ENCODE measurements at regions not wholly inside any gene's neighbourhood (a gene's known extent, or its start where the extent isn't known, plus 50 kb on each side); places are given as distances from the start of the nearest gene placed in this dataset.

DNA sequence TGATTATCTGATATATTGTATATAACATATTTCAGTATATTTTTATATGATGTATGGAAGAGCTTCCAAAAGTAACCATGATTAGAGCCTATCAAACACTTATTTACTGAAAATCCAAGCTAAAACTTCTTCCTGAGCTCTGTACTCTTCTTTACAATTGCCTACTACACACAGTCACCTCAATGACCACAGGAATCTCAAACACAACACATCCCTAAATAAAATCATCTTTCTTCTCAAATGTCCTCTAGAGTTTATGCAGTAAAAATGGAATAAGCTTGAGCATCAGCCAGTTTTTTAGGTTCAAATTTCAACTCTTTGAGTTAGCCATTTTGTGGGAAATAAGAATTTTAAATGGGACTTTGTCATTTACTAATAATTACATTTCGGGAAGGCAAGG, 102.6 kb upstream of the FNDC3A start:
- TF ChIP-seq, protein P1, sequence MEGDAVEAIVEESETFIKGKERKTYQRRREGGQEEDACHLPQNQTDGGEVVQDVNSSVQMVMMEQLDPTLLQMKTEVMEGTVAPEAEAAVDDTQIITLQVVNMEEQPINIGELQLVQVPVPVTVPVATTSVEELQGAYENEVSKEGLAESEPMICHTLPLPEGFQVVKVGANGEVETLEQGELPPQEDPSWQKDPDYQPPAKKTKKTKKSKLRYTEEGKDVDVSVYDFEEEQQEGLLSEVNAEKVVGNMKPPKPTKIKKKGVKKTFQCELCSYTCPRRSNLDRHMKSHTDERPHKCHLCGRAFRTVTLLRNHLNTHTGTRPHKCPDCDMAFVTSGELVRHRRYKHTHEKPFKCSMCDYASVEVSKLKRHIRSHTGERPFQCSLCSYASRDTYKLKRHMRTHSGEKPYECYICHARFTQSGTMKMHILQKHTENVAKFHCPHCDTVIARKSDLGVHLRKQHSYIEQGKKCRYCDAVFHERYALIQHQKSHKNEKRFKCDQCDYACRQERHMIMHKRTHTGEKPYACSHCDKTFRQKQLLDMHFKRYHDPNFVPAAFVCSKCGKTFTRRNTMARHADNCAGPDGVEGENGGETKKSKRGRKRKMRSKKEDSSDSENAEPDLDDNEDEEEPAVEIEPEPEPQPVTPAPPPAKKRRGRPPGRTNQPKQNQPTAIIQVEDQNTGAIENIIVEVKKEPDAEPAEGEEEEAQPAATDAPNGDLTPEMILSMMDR (IDR thresholded peaks at IDR 0.05) = no peak
- TF ChIP-seq POLR2A (IDR thresholded peaks at IDR 0.05) (no peak), EP300 (IDR thresholded peaks at IDR 0.05) (no peak), POLR2AphosphoS5 (IDR thresholded peaks at IDR 0.05) (no peak)
- Histone ChIP-seq H3K27me3 (peaks cover 0 to 9% (median 0%) of the 10 kb centered on the region in 3 donors), H3K4me3 (no peak overlapping the region), H3K27ac (no peak overlapping the region), H3K36me3 (no peaks in the 10 kb centered on the region), H3K4me1 (no peaks in the 10 kb centered on the region), H3K9me3 (no peaks in the 10 kb centered on the region)
- WGBS, 5 donors = 89 to 96% (median 93%) methylated on average over 1 of the region's 1 CpG
- intact Hi-C loops (cut with DNase I; ENCODE audit: low total_unique reads) = no loop called here
- DNase-seq = no peak

DNA sequence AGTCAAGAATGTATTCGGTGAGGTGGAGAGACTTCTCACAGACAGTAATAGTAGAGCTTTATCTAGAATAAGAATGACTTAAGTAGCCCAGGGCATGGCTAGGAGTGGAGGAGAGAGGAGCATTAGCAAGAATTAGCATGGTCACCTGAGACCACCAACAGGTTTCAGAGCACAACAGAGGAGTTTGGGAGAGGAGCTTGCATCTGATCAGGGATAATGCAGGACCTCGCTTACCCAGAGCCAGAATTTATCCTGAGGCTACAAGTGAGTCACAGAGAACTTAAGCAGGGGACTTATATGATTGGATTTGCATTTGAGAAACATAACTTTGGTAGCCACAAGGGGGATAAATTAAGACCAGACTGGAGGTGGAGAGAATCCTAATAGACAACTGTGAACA, 102.1 kb upstream of the FNDC3A start:
- no peaks in the 10 kb centered on the region for H3K4me1 ChIP-seq
- intact Hi-C loops (cut with DNase I; ENCODE audit: low total_unique reads) = no loop called here
- no peak overlapping the region for H3K27ac ChIP-seq
- peaks cover 0 to 9% (median 0%) of the 10 kb centered on the region in 3 donors for H3K27me3 ChIP-seq
- WGBS, 5 donors = 58 to 73% (median 69%) methylated on average over 2 of the region's 2 CpGs
- H3K9me3 ChIP-seq = no peaks in the 10 kb centered on the region
- no peak for TF ChIP-seq POLR2A (IDR thresholded peaks at IDR 0.05)
- TF ChIP-seq EP300 (IDR thresholded peaks at IDR 0.05) = no peak
- TF ChIP-seq, protein P1 (IDR thresholded peaks at IDR 0.05) = no peak
- TF ChIP-seq POLR2AphosphoS5 (IDR thresholded peaks at IDR 0.05) = no peak
- no peaks in the 10 kb centered on the region for H3K36me3 ChIP-seq
- H3K4me3 ChIP-seq = no peak overlapping the region
- no peak for DNase-seq

DNA sequence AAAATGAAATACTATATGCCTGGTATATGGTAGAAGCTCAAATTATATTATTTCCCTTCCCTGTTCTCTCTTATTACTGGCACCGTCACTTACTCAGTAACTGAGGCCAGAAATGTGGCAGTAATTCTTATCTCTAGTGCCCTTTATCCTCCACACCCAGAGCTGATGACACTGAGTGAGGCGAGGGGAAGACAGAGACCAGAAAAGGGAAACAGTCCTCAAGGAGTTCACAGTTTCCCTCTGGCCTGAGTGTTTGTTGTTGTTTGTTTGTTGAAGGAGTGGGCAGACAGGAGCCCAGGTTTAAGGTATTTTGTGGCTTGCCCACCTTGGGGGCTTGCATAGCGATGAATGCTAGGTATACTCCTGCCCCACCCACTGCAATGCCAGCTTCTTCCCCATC, 101.5 kb upstream of the FNDC3A start:
- DNase-seq = no peak
- intact Hi-C loops (cut with DNase I; ENCODE audit: low total_unique reads) = no loop called here
- no peaks in the 10 kb centered on the region for H3K36me3 ChIP-seq
- TF ChIP-seq EP300 (IDR thresholded peaks at IDR 0.05) (no peak), POLR2A (IDR thresholded peaks at IDR 0.05) (no peak), POLR2AphosphoS5 (IDR thresholded peaks at IDR 0.05) (no peak)
- TF ChIP-seq, protein P1 (IDR thresholded peaks at IDR 0.05) = no peak
- H3K27me3 ChIP-seq = peaks cover 0 to 9% (median 0%) of the 10 kb centered on the region in 3 donors
- no peaks in the 10 kb centered on the region for H3K4me1 ChIP-seq
- no peak overlapping the region for H3K4me3 ChIP-seq
- H3K27ac ChIP-seq = no peak overlapping the region
- 63 to 80% (median 68%) methylated on average over 3 of the region's 3 CpGs for WGBS, 5 donors
- no peaks in the 10 kb centered on the region for H3K9me3 ChIP-seq

DNA sequence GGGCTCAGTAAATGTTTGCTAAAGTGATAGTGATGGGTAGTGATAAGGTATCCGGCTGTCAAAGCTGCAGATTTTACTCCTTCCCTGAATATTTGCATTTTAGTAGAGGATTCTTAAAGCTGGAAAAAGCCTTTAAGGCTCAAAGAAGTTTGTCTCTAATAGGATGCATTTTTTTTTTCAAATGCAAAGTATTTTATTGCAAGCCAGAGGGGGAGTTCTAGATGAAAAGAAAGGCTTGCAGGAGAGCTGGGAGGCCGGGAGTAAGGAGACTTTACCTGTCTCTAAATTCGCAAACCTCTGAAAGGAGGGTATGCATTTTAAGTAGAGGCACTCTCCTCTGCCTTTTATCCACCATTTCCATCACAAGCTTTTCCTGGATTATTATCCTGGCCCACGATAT, 100.7 kb upstream of the FNDC3A start:
- intact Hi-C loops (cut with DNase I; ENCODE audit: low total_unique reads) = no loop called here
- 42 to 59% (median 48%) methylated on average over 4 of the region's 4 CpGs for WGBS, 5 donors

More for the DNA sequence above, 100.7 kb upstream of the FNDC3A start:
- no peak overlapping the region for H3K4me3 ChIP-seq
- H3K9me3 ChIP-seq = no peaks in the 10 kb centered on the region
- TF ChIP-seq POLR2A (IDR thresholded peaks at IDR 0.05) (no peak), EP300 (IDR thresholded peaks at IDR 0.05) (no peak), POLR2AphosphoS5 (IDR thresholded peaks at IDR 0.05) (no peak)
- TF ChIP-seq, protein P1 (IDR thresholded peaks at IDR 0.05) = no peak
- DNase-seq = no peak
- no peaks in the 10 kb centered on the region for H3K36me3 ChIP-seq
- H3K27me3 ChIP-seq = peaks cover 0 to 9% (median 0%) of the 10 kb centered on the region in 3 donors
- H3K27ac ChIP-seq = no peak overlapping the region
- H3K4me1 ChIP-seq = no peaks in the 10 kb centered on the region
